OCI-LY3 (cell line): ENCODE measurements at regions not wholly inside any gene's neighbourhood (a gene's known extent, or its start where the extent isn't known, plus 50 kb on each side); places are given as distances from the start of the nearest gene placed in this dataset.

Experiments used
- H2AFZ ChIP-seq: fragments of 200-600, 300-600 bp; shearing (Covaris generic); 2 replicates; pipeline ENCODE4 v1.6.0; 2014; ENCODE audit warnings: antibody characterized with exemption, low read depth, low read length
- H3K27ac ChIP-seq: fragments of 200-600, 300-600 bp; sonication (generic); 2 replicates; pipeline ENCODE4 v1.5.1; 2014; ENCODE audit warnings: mild to moderate bottlenecking, low read length, moderate library complexity, mixed read lengths
- H3K27me3 ChIP-seq: fragments of 200-600, 300-600 bp; sonication (generic); 2 replicates; pipeline ENCODE4 v1.6.1; 2014; ENCODE audit warnings: low read depth, low read length, mixed read lengths
- H3K36me3 ChIP-seq: fragments of 200-600, 300-600 bp; sonication (generic); replicated peaks from 2 replicates; pipeline ENCODE3; 2014; ENCODE audit warnings: low read depth, low read length, mixed read lengths
- H3K4me1 ChIP-seq: fragments of 300-600, 200-600 bp; sonication (generic); 2 replicates; pipeline ENCODE4 v1.6.1; 2014; ENCODE audit warnings: low read length, mixed read lengths
- H3K4me2 ChIP-seq: fragments of 200-600, 300-600 bp; sonication (generic); 2 replicates; pipeline ENCODE4 v1.6.1; 2014; ENCODE audit warnings: low read length, mixed read lengths
- H3K4me3 ChIP-seq: fragments of 300-600, 200-600 bp; sonication (generic); 2 replicates; pipeline ENCODE4 v1.5.1; 2014; ENCODE audit warnings: antibody characterized with exemption, mild to moderate bottlenecking, low read length, moderate library complexity
- H3K79me2 ChIP-seq: fragments of 300-600, 200-600 bp; shearing (Covaris generic); 2 replicates; pipeline ENCODE4 v1.6.1; 2014; ENCODE audit warnings: mild to moderate bottlenecking, low read length, mixed read lengths
- H3K9ac ChIP-seq: fragments of 300-600, 200-600 bp; shearing (Covaris generic); 2 replicates; pipeline ENCODE4 v1.6.0; 2014; ENCODE audit warnings: mild to moderate bottlenecking, low read length, moderate library complexity
- H3K9me3 ChIP-seq: fragments of 200-600, 300-600 bp; shearing (Covaris generic); 2 replicates; pipeline ENCODE4 v1.6.1; 2014; ENCODE audit warnings: low read length, mixed read lengths; ENCODE audit not compliant: insufficient read depth
- H4K20me1 ChIP-seq: fragments of 200-600, 300-600 bp; sonication (generic); 2 replicates; pipeline ENCODE4 v1.6.1; 2016; ENCODE audit warnings: low read length, mixed read lengths; ENCODE audit not compliant: insufficient read depth
- CTCF ChIP-seq: fragments of 200-600, 300-600 bp; sonication (generic); IDR thresholded peaks from 2 replicates; pipeline ENCODE4 v1.5.1; 2014; ENCODE audit warnings: antibody characterized with exemption, low read length, low read depth
- EZH2phosphoT487 ChIP-seq: fragments of 200-600 bp; shearing (Covaris generic); IDR thresholded peaks from 2 replicates; pipeline ENCODE4 v1.6.1; 2018; ENCODE audit warnings: antibody characterized with exemption, mixed run types, low read depth

DNA sequence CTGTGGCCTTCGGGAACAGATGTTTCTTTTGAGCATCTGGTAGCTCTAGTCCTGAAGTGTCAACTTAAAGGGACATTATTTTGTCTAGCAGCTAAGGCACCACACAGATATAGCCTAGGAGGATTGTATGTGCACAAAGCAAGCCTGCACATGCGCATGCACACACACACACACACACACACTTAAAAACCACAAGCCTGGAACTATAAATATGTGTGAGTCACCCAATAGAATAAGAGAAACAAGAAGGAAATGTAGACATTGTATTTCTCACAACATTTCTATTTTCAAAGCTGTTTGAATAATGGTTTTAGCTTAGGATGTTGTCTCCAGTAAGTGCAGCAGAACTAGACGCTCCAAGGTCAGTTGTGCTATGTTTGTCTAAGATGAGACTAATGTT, 516.5 kb downstream of the SUCLA2 start:
- Histone ChIP-seq H4K20me1 (no peaks in the 10 kb centered on the region), H2AFZ (no peak overlapping the region), H3K4me3 (no peak overlapping the region), H3K9ac (no peak overlapping the region), H3K27ac (no peak overlapping the region), H3K27me3 (no peaks in the 10 kb centered on the region; the same call in 1 of the 2 replicates), H3K36me3 (no peaks in the 10 kb centered on the region), H3K79me2 (no peaks in the 10 kb centered on the region), H3K9me3 (no peaks in the 10 kb centered on the region), H3K4me1 (peaks cover 4% of the 10 kb centered on the region; the same call in 1 of the 2 replicates), H3K4me2 (no peak overlapping the region)
- TF ChIP-seq EZH2phosphoT487 (no peak), CTCF (no peak)

DNA sequence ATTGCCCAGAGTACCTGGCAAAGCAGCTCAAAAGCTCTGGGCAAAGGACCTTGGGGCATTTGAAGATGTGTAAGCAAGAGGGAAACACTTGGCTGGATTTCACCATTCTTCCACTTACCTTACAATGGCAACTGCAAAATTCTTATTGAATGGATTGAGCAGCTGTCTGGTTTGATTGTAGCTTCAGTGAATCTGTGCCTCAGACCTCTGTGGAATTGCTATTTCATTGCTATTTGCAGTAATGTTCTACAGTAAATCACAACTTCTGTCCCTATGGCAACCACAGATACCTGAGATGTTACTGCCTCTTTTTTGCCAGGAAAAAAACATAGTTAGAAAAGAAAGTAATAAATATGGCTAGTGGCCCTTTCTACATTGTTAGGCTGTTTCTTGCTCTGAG, 519.5 kb downstream of the SUCLA2 start:
- Histone ChIP-seq H3K9ac (no peak overlapping the region), H2AFZ (no peak overlapping the region), H3K27me3 (peaks cover under 1% of the 10 kb centered on the region; the same call in 1 of the 2 replicates), H3K9me3 (no peaks in the 10 kb centered on the region), H3K36me3 (no peaks in the 10 kb centered on the region), H4K20me1 (no peaks in the 10 kb centered on the region), H3K4me2 (no peak overlapping the region), H3K27ac (no peak overlapping the region), H3K79me2 (no peaks in the 10 kb centered on the region), H3K4me3 (no peak overlapping the region), H3K4me1 (peaks cover 4% of the 10 kb centered on the region; the same call in 1 of the 2 replicates)
- no peak for TF ChIP-seq EZH2phosphoT487
- no peak for TF ChIP-seq CTCF

DNA sequence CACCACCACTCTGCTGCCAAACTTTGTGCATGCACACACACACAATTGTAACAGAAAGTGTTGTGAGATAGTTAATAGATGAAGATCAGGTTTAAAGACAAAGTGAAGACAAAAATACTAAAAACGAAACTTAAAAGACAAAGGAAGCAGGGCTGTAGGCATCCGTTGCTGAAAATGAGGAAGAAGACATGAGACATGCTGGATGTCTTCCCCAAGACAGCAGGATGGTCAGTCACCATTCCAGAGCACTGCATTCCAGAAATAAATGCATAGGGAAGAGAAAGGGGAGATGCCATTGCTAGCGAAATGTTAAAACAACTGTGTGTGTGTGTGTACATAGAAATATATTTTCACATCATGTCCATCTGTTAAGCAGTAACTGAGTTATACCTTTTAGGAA, 520.1 kb downstream of the SUCLA2 start:
- peak overlapping the region; percentile 19; the same call in 1 of the 2 replicates for H3K4me2 ChIP-seq
- H3K4me1 ChIP-seq = peaks cover 4% of the 10 kb centered on the region; the same call in 1 of the 2 replicates

DNA sequence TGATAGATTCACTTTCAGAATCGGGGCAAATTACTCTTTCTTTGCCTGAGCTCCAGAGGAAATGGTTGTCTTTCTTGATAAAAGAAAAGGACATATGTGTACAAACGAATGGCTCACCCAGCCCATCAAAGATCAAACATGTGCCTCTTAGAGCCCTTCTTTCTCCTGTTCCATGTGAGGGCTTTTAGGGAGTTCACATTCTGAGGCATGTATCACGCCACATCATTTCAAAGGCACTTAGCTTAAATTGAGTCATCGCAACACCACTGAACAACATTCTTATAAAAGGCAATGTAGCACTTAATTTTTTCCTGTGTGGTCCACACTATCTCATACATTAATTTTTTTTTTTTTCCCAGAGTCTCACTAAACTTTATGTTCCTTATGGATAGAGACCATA, 521.0 kb downstream of the SUCLA2 start:
- H3K4me1 ChIP-seq = peaks cover 4% of the 10 kb centered on the region; the same call in 1 of the 2 replicates
- H3K4me3 ChIP-seq = no peak overlapping the region
- H3K27ac ChIP-seq = no peak overlapping the region
- no peaks in the 10 kb centered on the region for H3K9me3 ChIP-seq
- H3K4me2 ChIP-seq = no peak overlapping the region
- no peak overlapping the region for H2AFZ ChIP-seq
- no peaks in the 10 kb centered on the region for H3K36me3 ChIP-seq
- TF ChIP-seq EZH2phosphoT487 (no peak), CTCF (no peak)
- no peak overlapping the region for H3K9ac ChIP-seq
- no peaks in the 10 kb centered on the region for H4K20me1 ChIP-seq
- no peaks in the 10 kb centered on the region for H3K79me2 ChIP-seq
- peaks cover 5% of the 10 kb centered on the region; the same call in 1 of the 2 replicates for H3K27me3 ChIP-seq

More for the DNA sequence above, 520.1 kb downstream of the SUCLA2 start:
- peaks cover 5% of the 10 kb centered on the region; the same call in 1 of the 2 replicates for H3K27me3 ChIP-seq
- H3K4me3 ChIP-seq = no peak overlapping the region
- H3K9me3 ChIP-seq = no peaks in the 10 kb centered on the region
- no peak overlapping the region for H2AFZ ChIP-seq
- TF ChIP-seq EZH2phosphoT487 (no peak), CTCF (no peak)
- H3K79me2 ChIP-seq = no peaks in the 10 kb centered on the region
- H3K9ac ChIP-seq = no peak overlapping the region
- no peaks in the 10 kb centered on the region for H3K36me3 ChIP-seq
- no peaks in the 10 kb centered on the region for H4K20me1 ChIP-seq
- no peak overlapping the region for H3K27ac ChIP-seq
